ENCODE measurements at regions not wholly inside any gene's neighbourhood (a gene's known extent, or its start where the extent isn't known, plus 50 kb on each side); places are given as distances from the start of the nearest gene placed in this dataset.

DNA sequence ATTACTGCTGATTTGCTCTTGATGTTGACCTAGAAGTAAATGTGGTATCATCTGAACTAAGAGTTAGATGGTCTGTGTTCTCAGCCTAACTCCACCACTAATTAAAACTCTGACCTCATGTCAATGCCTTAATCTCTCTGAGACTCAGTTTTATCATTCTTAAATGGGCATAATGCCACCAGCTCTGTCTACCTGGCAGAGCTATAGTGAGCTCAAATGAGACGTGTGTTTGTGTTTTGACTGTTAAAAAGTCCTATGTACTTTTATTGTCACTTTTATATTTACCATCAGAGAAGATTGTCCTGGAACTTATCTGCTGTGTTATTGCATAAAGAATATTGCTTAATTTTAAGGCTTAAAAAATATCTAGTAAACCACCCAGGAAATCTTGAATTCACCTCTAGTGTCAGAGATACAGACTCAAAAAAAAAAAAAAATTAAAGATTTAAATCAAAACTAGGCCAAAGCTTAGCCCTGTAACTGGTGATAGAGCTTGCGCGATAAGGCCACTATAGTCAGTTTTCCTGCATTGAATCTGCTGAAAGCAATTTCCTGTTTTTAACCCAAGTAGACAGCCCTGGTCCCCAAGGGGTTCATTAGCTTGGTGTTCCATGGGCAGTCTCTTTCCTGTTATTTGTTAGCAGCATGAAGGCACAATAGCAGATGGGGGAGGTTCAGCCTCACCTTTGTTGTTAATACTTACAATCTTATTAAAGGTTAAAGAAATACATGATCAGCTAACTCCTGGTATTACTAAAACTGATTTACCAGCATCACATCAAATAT lies 261.8 kb downstream of the ATP23 start:
- Mint-ChIP-seq H3K36me3 (ENCODE audit: low read depth) (no peaks in the 10 kb centered on the region), H3K4me3 (no peak overlapping the region), H3K4me1 (no peaks in the 10 kb centered on the region), H3K27ac (no peak overlapping the region), H3K9me3 (no peaks in the 10 kb centered on the region), H3K27me3 (no peaks in the 10 kb centered on the region)
- CTCF ChIA-PET, result no interaction called here
- POLR2A ChIA-PET, result no interaction called here
- no peak for DNase-seq

- Mint-ChIP-seq H3K9me3 (no peaks in the 10 kb centered on the region), H3K27me3 (no peaks in the 10 kb centered on the region), H3K4me1 (no peaks in the 10 kb centered on the region), H3K4me3 (no peak overlapping the region), H3K36me3 (ENCODE audit: low read depth) (no peaks in the 10 kb centered on the region), H3K27ac (no peak overlapping the region)
- ChIA-PET POLR2A (no interaction called here), CTCF (no interaction called here)
- DNase-seq, result no peak
Observed at GRCh38 chr12:58204071-58204470, 262.7 kb downstream of the ATP23 start.

DNA sequence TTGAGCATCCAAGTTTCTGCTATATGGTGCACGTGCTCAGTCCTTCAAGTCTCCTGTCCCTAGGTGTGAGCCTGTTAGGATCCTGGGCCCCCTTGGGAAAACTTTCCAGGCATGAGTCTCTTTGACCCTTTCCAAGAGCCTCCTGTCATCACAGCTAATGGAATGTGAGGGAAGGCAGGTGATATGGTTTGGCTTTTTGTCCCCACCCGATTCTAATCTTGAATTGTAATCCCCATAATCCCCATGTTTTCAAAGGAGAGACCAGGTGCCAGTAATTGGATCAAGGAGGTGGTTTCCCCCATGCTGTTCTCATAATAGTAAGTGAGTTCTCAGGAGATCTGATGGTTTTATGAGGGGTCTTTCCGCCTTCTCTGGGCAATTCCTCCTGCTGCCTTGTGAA lies 265.5 kb downstream of the ATP23 start:
- ChIA-PET CTCF (no interaction called here), POLR2A (no interaction called here)
- no peaks in the 10 kb centered on the region for H3K4me1 Mint-ChIP-seq

DNA sequence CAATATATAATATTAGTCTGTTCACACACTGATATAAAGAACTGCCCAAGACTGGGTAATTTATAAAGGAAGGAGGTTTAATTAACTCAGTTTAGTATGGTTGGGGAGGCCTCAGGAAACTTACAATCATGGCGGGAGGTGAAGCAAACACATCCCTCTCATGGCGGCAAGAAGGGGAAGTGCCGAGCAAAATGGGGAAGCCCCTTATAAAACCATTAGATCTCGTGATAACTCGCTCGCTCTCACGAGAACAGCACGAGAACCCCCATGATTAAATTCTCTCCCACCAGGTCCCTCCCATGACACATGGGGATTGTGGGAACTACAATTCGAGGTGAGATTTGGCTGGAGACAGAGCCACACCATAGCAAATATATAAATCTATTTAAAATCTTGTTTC lies 269.8 kb downstream of the ATP23 start:
- DNase-seq, result no peak
- H3K4me1 Mint-ChIP-seq, result no peaks in the 10 kb centered on the region
- no peaks in the 10 kb centered on the region for H3K36me3 Mint-ChIP-seq (ENCODE audit: low read depth)
- H3K9me3 Mint-ChIP-seq, result no peaks in the 10 kb centered on the region
- no peak overlapping the region for H3K4me3 Mint-ChIP-seq
- POLR2A ChIA-PET, result no interaction called here
- CTCF ChIA-PET, result no interaction called here
- no peak overlapping the region for H3K27ac Mint-ChIP-seq
- H3K27me3 Mint-ChIP-seq, result no peaks in the 10 kb centered on the region

More for the DNA sequence above, 265.5 kb downstream of the ATP23 start:
- no peaks in the 10 kb centered on the region for H3K36me3 Mint-ChIP-seq (ENCODE audit: low read depth)
- no peak overlapping the region for H3K4me3 Mint-ChIP-seq
- no peak overlapping the region for H3K27ac Mint-ChIP-seq
- DNase-seq, result no peak
- H3K27me3 Mint-ChIP-seq, result no peaks in the 10 kb centered on the region
- H3K9me3 Mint-ChIP-seq, result no peaks in the 10 kb centered on the region

DNA sequence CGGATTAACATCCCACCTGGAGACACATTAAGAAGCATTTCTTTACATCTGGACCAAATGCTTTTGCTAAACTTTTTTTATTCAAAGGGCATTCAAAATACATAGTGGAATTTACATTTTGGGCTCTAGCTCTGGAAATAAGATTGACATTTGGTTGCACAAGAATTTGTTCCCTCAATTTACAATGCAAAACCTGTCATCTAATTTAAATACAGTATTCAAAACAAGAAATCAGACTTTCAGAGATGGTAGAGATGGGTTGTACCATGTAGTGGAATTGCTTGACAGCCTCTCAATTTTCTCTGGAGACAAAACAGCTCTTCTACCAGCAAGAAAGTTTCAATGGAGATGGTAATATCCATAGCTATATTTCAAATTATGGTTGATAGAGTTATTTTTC lies 275.8 kb downstream of the ATP23 start:
- no peaks in the 10 kb centered on the region for H3K36me3 Mint-ChIP-seq (ENCODE audit: low read depth)
- no peaks in the 10 kb centered on the region for H3K9me3 Mint-ChIP-seq
- H3K4me3 Mint-ChIP-seq, result no peak overlapping the region
- no peaks in the 10 kb centered on the region for H3K27me3 Mint-ChIP-seq
- POLR2A ChIA-PET, result no interaction called here
- H3K27ac Mint-ChIP-seq, result no peak overlapping the region
- CTCF ChIA-PET, result no interaction called here
- no peaks in the 10 kb centered on the region for H3K4me1 Mint-ChIP-seq
- DNase-seq, result no peak

DNA sequence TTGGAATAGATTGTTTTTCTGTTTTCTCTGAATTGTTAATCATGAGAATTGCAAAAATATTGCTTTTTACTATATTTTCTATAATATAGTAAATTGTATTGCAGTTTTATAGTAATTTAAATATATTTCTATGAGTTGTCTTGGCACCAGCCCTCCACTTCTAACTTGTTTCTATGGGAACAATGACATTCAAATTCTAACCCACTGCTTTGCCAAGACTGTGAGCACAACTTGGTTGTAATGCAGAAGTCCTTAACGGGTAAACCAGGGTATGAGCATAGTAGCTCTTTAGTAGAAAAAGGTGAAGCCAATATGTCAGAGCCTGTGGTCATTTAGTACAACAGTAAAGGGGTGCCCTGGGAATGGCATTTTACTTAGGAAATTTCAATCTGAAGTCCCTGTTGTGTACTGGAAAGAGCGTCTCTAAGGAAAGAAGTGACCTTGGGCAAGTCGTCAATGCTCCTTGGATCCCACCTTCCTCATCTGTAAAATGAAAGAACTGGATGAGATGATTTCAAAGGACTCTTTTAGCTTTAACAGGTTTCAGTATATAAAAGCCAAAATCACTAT lies 283.3 kb downstream of the ATP23 start:
- Mint-ChIP-seq H3K4me1 (no peaks in the 10 kb centered on the region), H3K27me3 (no peaks in the 10 kb centered on the region), H3K36me3 (ENCODE audit: low read depth) (no peaks in the 10 kb centered on the region), H3K4me3 (no peak overlapping the region), H3K27ac (no peak overlapping the region), H3K9me3 (no peaks in the 10 kb centered on the region)
- DNase-seq, result no peak
- CTCF ChIA-PET, result no interaction called here
- POLR2A ChIA-PET, result no interaction called here

DNA sequence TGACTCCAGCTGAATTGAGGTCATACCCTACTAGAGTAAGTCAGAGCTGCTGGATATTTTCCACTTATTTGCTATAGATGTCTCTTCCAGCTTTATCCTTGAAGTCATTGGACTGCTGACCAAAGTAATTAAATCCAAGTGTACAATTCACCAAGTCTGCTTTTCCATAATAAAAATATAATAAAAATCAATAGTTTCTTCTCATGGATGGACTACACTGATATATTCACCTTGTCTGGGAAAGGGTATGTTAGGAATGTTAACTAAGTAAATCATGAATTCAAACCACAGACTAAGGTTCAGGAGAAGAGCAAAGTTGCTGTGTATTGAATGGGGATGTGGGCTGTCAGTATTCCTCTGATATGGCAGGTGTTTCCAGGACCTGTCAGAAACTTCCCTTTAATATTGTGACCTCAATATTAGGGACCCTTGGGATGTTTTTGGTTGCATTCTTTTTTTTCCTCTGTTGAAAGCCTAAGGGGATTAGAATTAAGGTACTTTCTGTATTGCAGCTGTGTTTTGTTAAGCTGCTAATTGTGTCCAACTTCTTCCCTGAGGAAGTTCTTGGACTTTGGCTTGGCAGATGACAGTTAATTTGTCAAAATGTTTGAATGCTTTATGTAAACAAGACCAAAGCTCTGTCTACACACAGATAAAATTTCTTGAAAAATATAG lies 284.0 kb downstream of the ATP23 start:
- DNase-seq, result no peak
- POLR2A ChIA-PET, result no interaction called here
- Mint-ChIP-seq H3K27me3 (no peaks in the 10 kb centered on the region), H3K27ac (no peak overlapping the region), H3K4me3 (no peak overlapping the region), H3K4me1 (no peaks in the 10 kb centered on the region), H3K36me3 (ENCODE audit: low read depth) (no peaks in the 10 kb centered on the region), H3K9me3 (no peaks in the 10 kb centered on the region)
- CTCF ChIA-PET, result no interaction called here

GRCh38 chr12:58233886-58234285 lies 292.5 kb downstream of the ATP23 start:
- H3K27ac Mint-ChIP-seq, result no peak overlapping the region
- no peaks in the 10 kb centered on the region for H3K36me3 Mint-ChIP-seq (ENCODE audit: low read depth)
- H3K27me3 Mint-ChIP-seq, result no peaks in the 10 kb centered on the region
- DNase-seq, result no peak
- H3K4me3 Mint-ChIP-seq, result no peak overlapping the region
- no peaks in the 10 kb centered on the region for H3K9me3 Mint-ChIP-seq
- POLR2A ChIA-PET, result no interaction called here
- H3K4me1 Mint-ChIP-seq, result no peaks in the 10 kb centered on the region
- CTCF ChIA-PET, result no interaction called here

- Mint-ChIP-seq H3K36me3 (ENCODE audit: low read depth) (no peaks in the 10 kb centered on the region), H3K27me3 (no peaks in the 10 kb centered on the region), H3K4me1 (no peaks in the 10 kb centered on the region), H3K27ac (no peak overlapping the region), H3K9me3 (no peaks in the 10 kb centered on the region), H3K4me3 (no peak overlapping the region)
- CTCF ChIA-PET, result no interaction called here
- no peak for DNase-seq
- POLR2A ChIA-PET, result no interaction called here
Observed at GRCh38 chr12:58238411-58238810, 297.0 kb downstream of the ATP23 start.

- Mint-ChIP-seq H3K36me3 (ENCODE audit: low read depth) (no peaks in the 10 kb centered on the region), H3K27ac (no peak overlapping the region), H3K9me3 (no peaks in the 10 kb centered on the region), H3K4me1 (no peaks in the 10 kb centered on the region), H3K27me3 (no peaks in the 10 kb centered on the region), H3K4me3 (no peak overlapping the region)
- ChIA-PET POLR2A (no interaction called here), CTCF (no interaction called here)
- DNase-seq, result no peak
Observed at GRCh38 chr12:58241099-58241498, 299.7 kb downstream of the ATP23 start.

- no peak for DNase-seq
- H3K4me3 Mint-ChIP-seq, result no peak overlapping the region
- H3K9me3 Mint-ChIP-seq, result no peaks in the 10 kb centered on the region
- ChIA-PET POLR2A (no interaction called here), CTCF (no interaction called here)
- H3K27ac Mint-ChIP-seq, result no peak overlapping the region
- no peaks in the 10 kb centered on the region for H3K4me1 Mint-ChIP-seq
- H3K27me3 Mint-ChIP-seq, result no peaks in the 10 kb centered on the region
- no peaks in the 10 kb centered on the region for H3K36me3 Mint-ChIP-seq (ENCODE audit: low read depth)
Observed at GRCh38 chr12:58242796-58243630, 301.6 kb downstream of the ATP23 start.

GRCh38 chr12:58247633-58248032 lies 306.3 kb downstream of the ATP23 start:
- H3K27ac Mint-ChIP-seq, result no peak overlapping the region

DNA sequence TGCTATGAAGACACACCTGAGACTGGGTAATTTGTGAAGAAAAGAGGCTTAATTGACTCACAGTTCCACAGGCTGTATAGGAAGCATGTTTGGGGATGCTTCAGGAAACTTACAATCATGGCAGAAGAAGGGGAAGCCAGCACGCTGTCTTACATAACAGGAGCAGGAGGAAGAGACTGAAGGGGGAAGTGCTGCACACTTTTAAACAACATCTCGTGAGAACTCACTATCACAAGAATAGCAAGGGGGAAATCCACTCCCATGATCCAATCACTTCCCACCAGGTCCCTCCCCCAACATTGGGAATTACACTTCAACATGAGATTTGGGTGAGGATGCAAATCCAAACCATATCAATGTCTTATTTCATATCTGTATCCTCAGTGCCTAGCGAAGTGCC lies 307.2 kb downstream of the ATP23 start:
- no peak overlapping the region for H3K27ac Mint-ChIP-seq
- POLR2A ChIA-PET, result no interaction called here
- CTCF ChIA-PET, result no interaction called here
- H3K4me1 Mint-ChIP-seq, result no peaks in the 10 kb centered on the region
- DNase-seq, result no peak
- H3K4me3 Mint-ChIP-seq, result no peak overlapping the region
- no peaks in the 10 kb centered on the region for H3K9me3 Mint-ChIP-seq
- H3K36me3 Mint-ChIP-seq (ENCODE audit: low read depth), result no peaks in the 10 kb centered on the region
- no peaks in the 10 kb centered on the region for H3K27me3 Mint-ChIP-seq

More at GRCh38 chr12:58247633-58248032, 306.3 kb downstream of the ATP23 start:
- no peaks in the 10 kb centered on the region for H3K9me3 Mint-ChIP-seq
- ChIA-PET CTCF (no interaction called here), POLR2A (no interaction called here)
- H3K4me1 Mint-ChIP-seq, result no peaks in the 10 kb centered on the region
- H3K4me3 Mint-ChIP-seq, result no peak overlapping the region
- H3K36me3 Mint-ChIP-seq (ENCODE audit: low read depth), result no peaks in the 10 kb centered on the region
- no peak for DNase-seq
- no peaks in the 10 kb centered on the region for H3K27me3 Mint-ChIP-seq

All from activated CD4-positive, alpha-beta memory T cell treated with anti-CD3 and anti-CD28 coated beads, Interleukin-2, amount 10 ng/mL, durations not matched to agents 7 days and 5 days (primary cell).